CD4-positive, alpha-beta T cell treated with Interleukin-17A for 4 hours (primary cell): ENCODE measurements at regions not wholly inside any gene's neighbourhood (a gene's known extent, or its start where the extent isn't known, plus 50 kb on each side); places are given as distances from the start of the nearest gene placed in this dataset.
"Not testable (repeated sequence)": the region's sequence is repeated elsewhere in the genome, so short reads cannot be mapped to it uniquely, and the experiment has no call there.

Source experiments
- DNase-seq: peaks from one replicate; pipeline ENCODE4 v3.0.0-alpha.2; 2020; ENCODE audit warnings: mixed read lengths

GRCh38 chr3:139116631-139117030 is 71.9 kb upstream of the PRR23C start:
- not testable (repeated sequence) for DNase-seq

DNA sequence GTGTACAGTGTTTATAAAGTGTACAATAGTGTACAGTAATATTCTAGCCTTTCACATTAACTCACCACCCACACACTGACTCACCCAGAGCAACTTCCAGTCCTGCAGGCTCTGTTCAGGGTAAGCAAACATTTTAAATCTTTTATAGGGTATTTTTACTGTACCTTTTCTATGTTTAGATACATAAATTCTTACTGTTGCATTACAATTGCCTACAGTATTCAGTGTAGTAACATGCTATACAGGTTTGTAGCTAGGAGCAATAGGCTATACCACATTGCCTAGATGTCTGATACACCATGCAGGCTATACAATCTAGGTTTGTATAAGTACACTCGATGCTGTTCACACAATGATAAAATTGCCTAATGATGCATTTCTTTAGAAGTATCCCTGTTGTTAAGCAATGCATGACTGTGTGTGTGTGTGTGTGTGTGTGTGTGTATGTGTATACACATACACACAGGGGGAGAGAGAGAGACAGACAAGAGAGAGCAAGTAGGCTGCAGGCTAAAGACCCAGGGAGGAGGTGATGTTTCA is 72.5 kb upstream of the PRR23C start:
- DNase-seq = no peak

- DNase-seq = no peak
These were observed 73.4 kb upstream of the PRR23C start for GRCh38 chr3:139117883-139118760.

DNA sequence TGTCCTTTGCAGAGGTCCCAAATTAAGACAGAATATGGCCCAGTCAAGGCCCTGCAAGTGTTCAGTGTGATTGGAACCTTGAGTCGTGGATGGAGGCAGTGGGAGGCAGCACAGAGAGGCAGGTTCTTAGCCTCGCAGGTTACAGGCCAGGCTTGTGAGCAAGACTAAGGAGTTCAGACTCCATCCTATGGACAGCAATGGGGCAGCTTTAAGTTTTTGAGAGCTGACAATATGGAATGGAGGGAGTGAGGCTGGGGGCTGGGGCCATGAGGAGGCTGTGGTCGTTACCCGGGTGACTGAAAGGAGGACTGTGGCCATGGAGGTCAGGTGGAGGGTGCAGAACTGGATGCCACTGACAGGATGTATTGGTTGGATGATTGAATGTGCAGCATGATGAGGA is 74.1 kb upstream of the PRR23C start:
- no peak for DNase-seq

DNA sequence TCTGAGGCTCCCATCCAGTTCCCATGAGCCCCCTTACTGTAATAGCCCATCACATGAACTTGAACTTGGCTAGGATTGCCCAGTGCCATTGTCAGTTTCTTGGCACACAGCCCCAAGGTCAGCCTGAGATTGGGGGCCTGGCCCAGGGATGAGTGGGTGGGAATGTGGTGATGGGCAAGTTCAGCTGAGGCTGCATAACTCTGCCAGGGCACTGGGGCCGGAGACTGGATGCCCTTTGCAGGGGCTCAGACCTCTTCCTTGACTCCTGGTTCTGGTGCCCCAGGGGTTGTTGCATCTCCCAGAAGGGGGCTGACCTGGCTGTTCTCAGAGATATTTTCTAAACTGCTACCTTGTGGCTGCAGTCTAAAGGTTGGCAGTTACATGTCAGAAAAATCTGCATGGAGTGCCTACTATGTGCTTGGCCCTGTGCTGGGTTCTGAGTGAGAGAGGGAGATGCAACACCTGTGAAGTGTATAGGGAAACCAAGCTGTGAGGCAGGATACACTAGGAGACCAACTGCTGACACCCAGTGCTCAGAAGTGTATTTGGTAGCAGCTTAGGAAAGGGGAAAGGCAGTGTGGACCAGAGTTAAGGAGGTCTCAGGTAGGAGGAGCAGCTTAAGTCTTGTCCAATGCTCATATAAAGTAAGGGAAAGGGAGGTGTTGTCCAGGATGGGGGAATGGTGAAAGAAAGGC is 74.8 kb upstream of the PRR23C start:
- DNase-seq = no peak

- DNase-seq = no peak
These were observed 75.7 kb upstream of the PRR23C start for GRCh38 chr3:139120086-139121056.

DNA sequence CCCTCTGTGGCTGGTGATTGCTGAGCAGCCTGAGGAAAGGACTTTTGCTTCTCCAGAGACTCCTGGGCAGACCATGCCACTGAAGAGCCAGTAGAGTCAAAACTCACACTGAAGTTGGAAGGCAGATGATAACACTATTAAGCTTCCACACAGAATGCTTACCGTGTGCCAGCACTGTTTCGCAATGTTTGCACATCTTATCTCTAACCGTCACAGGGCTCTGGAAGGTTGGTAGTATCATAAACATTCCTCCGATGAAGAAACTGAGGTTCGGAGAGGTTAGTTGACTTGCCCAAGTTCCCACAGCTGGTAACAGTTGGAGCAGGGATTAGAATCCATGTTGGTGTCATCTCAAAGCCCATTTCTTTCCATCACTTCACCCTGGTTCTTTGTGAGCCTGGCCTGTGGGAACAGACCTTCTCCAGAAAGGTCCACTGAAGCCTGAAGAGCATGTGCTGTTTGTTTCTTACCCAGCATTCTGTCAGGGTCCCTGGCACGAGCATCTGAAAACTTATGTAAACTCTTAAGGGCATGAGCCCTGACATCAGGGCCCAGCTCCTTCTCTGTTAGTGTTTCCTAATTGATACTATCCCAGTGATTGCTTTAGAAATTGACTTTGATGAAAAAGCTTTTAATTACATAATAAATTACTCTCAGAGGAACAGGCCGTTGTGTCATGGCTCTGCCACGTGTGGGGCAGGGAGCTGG is 77.0 kb upstream of the PRR23C start:
- DNase-seq = no peak

GRCh38 chr3:139122221-139122581 is 77.5 kb upstream of the PRR23C start:
- no peak for DNase-seq

DNA sequence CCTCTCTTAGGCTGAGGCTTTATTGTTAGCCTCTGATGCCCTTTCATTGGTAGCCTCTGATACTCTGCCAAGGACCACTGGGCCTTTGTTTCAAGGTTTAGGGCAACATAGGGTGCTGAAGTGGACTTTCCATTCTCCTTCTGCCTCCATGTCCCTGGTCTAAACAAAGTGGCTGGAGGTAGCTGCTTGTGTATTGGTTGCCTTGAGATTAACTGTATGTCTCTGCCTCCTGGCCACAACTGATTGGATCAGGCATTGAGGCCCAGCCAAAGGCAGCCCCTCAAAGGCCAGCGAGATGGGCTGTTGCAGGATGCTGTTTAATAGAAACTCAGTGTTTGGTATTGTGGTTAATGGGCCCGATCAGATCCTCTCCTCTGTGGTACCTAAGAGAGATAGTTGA is 77.9 kb upstream of the PRR23C start:
- no peak for DNase-seq

GRCh38 chr3:139123377-139124095 is 78.8 kb upstream of the PRR23C start:
- DNase-seq = no peak

DNA sequence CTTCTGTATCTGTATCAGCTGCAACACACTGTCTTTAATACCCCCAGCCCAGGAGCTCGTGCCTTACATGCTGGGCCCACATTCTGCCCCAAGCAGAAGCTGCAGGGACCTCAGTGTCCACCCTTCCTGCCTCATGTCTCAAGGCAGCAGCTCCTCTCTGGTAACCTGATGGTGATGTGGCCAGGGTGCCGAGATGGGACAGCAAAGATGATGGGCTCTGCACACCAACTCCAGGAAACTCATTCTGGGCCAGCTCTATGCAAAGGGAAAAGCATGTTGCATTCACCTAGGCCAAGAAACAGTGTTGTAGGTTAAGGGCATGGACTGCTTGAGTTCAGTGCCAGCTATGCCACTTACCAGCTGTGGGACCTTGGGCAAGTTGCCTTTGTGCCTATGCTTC is 79.5 kb upstream of the PRR23C start:
- DNase-seq = no peak

GRCh38 chr3:139127101-139127500 is 82.4 kb upstream of the PRR23C start:
- no peak for DNase-seq

DNA sequence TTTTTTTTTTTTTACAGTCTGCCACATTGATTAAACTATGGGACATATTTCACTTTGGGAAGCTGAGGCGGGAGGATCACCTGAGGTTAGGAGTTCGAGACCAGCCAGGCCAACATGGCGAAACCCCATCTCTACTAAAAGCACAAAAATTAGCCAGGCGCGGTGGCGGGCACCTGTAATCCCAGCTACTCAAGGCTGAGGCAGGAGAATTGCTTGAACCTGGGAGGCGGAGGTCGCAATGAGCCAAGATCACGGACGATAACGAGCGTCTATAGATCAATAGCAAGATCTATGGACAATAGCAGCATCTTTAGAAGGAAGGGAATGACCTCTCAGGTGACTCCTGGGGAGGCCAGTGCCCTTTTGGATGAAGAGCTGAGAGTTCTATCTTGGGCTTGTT is 82.9 kb upstream of the PRR23C start:
- not testable (repeated sequence) for DNase-seq

GRCh38 chr3:139128803-139129202 is 84.1 kb upstream of the PRR23C start:
- DNase-seq = no peak

GRCh38 chr3:139129892-139130291 is 85.2 kb upstream of the PRR23C start:
- no peak for DNase-seq

GRCh38 chr3:139130390-139131140 is 85.9 kb upstream of the PRR23C start:
- DNase-seq = no peak

DNA sequence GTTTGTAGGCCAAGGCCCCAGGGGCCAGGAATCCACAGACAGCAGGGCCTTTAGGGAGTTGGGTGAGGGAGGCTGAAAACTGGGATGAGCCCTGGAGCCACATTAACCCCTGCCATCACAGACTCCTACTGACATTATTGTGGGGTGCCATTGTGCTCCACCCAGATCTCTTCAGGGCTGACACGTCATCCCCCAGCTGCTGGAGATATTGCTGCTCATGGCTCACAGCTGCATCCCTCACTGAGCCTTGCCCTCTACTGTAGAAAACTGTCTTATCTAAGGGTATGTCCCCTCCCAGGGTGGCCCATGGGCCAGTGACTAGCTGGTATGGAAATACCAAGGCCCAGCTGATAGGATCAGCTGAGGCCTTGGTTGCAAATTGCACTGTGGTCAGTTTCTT is 87.3 kb upstream of the PRR23C start:
- DNase-seq = no peak

DNA sequence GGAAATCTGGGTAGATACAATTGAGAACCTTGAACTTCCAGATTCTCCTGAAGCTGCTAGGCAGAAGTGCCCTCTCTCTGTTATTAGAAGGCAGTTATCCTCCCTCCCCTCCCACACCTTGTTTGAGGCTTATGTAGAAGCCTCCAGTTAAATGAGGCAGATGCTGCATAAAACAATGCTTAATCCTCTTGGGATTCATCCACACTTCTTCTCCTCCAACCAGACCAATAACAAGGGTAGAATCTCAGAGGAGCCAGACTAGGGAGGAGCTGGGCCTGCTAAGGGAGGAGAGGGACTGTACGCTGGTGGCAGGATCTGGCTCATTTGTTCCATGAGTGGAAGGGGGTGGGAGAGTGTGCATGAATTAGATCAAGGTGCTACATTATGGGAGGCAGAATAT is 88.3 kb upstream of the PRR23C start:
- no peak for DNase-seq

DNA sequence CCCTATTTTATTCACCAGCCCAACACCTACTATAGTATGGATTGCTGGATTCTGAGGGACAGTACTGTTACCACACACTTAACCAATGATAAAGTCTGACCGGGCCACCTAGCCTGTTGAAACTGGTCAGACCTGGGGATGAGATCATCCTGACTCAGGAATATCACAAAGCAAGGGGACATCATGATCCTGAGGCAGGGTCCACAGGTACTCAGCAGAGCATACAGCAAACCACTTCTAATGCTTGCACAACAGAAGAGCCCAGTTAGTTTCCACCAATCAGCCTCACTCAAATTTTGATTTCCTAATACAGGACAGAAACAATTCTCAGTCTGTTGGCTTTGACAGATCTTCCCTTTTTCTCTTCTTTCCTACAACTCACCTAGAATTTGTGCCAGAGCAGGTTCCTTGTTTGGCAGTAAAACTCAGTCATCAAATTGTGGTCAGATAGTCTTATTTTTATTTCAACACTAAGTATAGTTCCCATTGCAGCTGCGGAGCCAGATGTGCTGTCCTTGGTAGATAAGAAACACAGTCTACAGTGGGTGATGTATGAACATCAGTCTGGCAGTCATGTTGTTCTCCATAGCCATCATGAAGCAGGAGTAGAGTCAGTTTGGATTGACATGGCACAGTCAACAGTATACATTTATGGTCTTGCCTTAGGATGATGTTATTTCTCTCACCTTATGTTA is 90.1 kb upstream of the PRR23C start:
- DNase-seq = no peak

DNA sequence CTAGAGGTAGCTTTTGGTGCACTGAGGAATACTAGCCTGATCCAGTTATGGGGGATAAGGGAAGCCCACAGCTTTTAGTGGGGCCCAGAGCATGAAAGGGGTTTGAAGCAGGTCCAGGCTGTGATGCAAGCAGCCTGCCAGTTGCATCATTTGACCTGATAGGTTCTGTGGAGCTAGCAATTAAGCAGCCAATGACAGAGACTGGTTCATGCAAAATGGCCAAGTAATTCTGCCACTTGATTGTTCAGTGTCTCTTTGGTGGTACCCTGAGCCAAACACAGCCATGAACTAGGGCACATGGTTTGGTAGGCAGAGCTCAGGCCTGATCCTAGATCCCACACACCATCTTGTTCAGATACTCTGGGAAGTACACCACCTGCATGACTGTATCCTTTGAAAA is 91.0 kb upstream of the PRR23C start:
- DNase-seq = no peak
